Liver (tissue), 8 donors: ENCODE measurements at regions not wholly inside any gene's neighbourhood (a gene's known extent, or its start where the extent isn't known, plus 50 kb on each side); places are given as distances from the start of the nearest gene placed in this dataset.

Experiments
- DNase-seq: peaks from one replicate; pipeline ENCODE4 v3.0.0-alpha.2; 2017; ENCODE audit warnings: low spot score
- H3K27ac ChIP-seq, 2 donors: one replicate each; pipeline ENCODE4 v1.7.0; 2013; ENCODE audit warnings: inconsistent platforms in 2 of 2, low read length in 2 of 2, control low read depth in 1 of 2, low read depth in 1 of 2, mild to moderate bottlenecking in 1 of 2
- H3K27me3 ChIP-seq, 4 donors: one replicate each; pipeline versions ENCODE4 v1.6.1 to v1.7.0; 2013; ENCODE audit warnings: low read length in 3 of 4, inconsistent platforms in 1 of 4, mild to moderate bottlenecking in 1 of 4, moderate library complexity in 1 of 4; ENCODE audit not compliant: control insufficient read depth in 4 of 4, insufficient read depth in 4 of 4
- H3K36me3 ChIP-seq, 4 donors: one replicate each; pipeline versions ENCODE4 v1.6.1 to v1.7.0; 2013; ENCODE audit warnings: low read length in 3 of 4, mild to moderate bottlenecking in 3 of 4, low read depth in 1 of 4, moderate library complexity in 1 of 4; ENCODE audit not compliant: control insufficient read depth in 4 of 4, insufficient read depth in 3 of 4
- H3K4me1 ChIP-seq, 4 donors: one replicate each; pipeline versions ENCODE4 v1.6.1 to v1.7.0; 2013; ENCODE audit warnings: low read length in 3 of 4, mild to moderate bottlenecking in 3 of 4, moderate library complexity in 1 of 4; ENCODE audit not compliant: control insufficient read depth in 4 of 4, insufficient read depth in 4 of 4
- H3K4me3 ChIP-seq, 3 donors: one replicate each; pipeline versions ENCODE4 v1.6.1 to v1.7.0; 2013; ENCODE audit warnings: low read length in 3 of 3, control low read depth in 1 of 3, low read depth in 1 of 3, mild to moderate bottlenecking in 1 of 3
- H3K9ac ChIP-seq, 2 donors: one replicate each; pipeline ENCODE4 v1.7.0; 2013; ENCODE audit warnings: low read length in 2 of 2, mild to moderate bottlenecking in 2 of 2, moderate library complexity in 2 of 2, control low read depth in 1 of 2, low read depth in 1 of 2
- H3K9me3 ChIP-seq, 4 donors: one replicate each; pipeline versions ENCODE4 v1.6.1 to v1.7.0; 2013; ENCODE audit warnings: low read length in 3 of 4; ENCODE audit not compliant: control insufficient read depth in 4 of 4
- EGR1 ChIP-seq, 2 donors: IDR thresholded peaks; 2 replicates each; pipeline ENCODE4 v1.6.1; 2016 to 2018; ENCODE audit warnings: antibody characterized with exemption in 2 of 2, low read depth in 2 of 2
- FOXA1 ChIP-seq: IDR thresholded peaks from 2 replicates; pipeline ENCODE4 v1.6.1; 2016; ENCODE audit warnings: antibody characterized with exemption
- FOXA2 ChIP-seq: IDR thresholded peaks from 2 replicates; pipeline ENCODE4 v1.6.1; 2016; ENCODE audit warnings: antibody characterized with exemption
- GABPA ChIP-seq, 2 donors: IDR thresholded peaks in 1 of 2; conservative IDR thresholded peaks in 1 of 2; 2 replicates each; pipeline ENCODE4 v1.6.1; 2016; ENCODE audit warnings: antibody characterized with exemption in 2 of 2, mild to moderate bottlenecking in 1 of 2, moderate library complexity in 1 of 2
- HNF4A ChIP-seq, 2 donors: conservative IDR thresholded peaks; 2 replicates each; pipeline ENCODE4 v1.6.1; 2016; ENCODE audit warnings: antibody characterized with exemption in 2 of 2, mild to moderate bottlenecking in 2 of 2
- HNF4G ChIP-seq: IDR thresholded peaks from 2 replicates; pipeline ENCODE4 v1.6.1; 2016; ENCODE audit warnings: antibody characterized with exemption
- JUND ChIP-seq, 2 donors: IDR thresholded peaks; 2 replicates each; pipeline ENCODE4 v1.6.1; 2016; ENCODE audit warnings: antibody characterized with exemption in 2 of 2
- MAX ChIP-seq: IDR thresholded peaks from 2 replicates; pipeline ENCODE4 v1.6.1; 2016; ENCODE audit warnings: antibody characterized with exemption
- NR2F2 ChIP-seq: IDR thresholded peaks from 2 replicates; pipeline ENCODE4 v1.6.1; 2016; ENCODE audit warnings: antibody characterized with exemption
- RAD21 ChIP-seq, 2 donors: IDR thresholded peaks; 2 replicates each; pipeline ENCODE4 v1.6.1; 2016; ENCODE audit warnings: antibody characterized with exemption in 2 of 2, mild to moderate bottlenecking in 2 of 2
- REST ChIP-seq: IDR thresholded peaks from 2 replicates; pipeline ENCODE4 v1.6.1; 2016; ENCODE audit warnings: antibody characterized with exemption, mild to moderate bottlenecking
- RXRA ChIP-seq, 2 donors: IDR thresholded peaks; 2 replicates each; pipeline ENCODE4 v1.6.1; 2017 to 2018; ENCODE audit warnings: antibody characterized with exemption in 2 of 2, mild to moderate bottlenecking in 1 of 2
- SP1 ChIP-seq: IDR thresholded peaks from 2 replicates; pipeline ENCODE4 v1.6.1; 2018; ENCODE audit warnings: antibody characterized with exemption, mild to moderate bottlenecking
- TAF1 ChIP-seq: conservative IDR thresholded peaks from 2 replicates; pipeline ENCODE4 v1.6.1; 2016; ENCODE audit warnings: antibody characterized with exemption, mild to moderate bottlenecking
- YY1 ChIP-seq: IDR thresholded peaks from 2 replicates; pipeline ENCODE4 v1.6.1; 2016; ENCODE audit warnings: antibody characterized with exemption, mild to moderate bottlenecking
- ZBTB33 ChIP-seq: IDR thresholded peaks from 2 replicates; pipeline ENCODE4 v1.6.1; 2016; ENCODE audit warnings: antibody characterized with exemption
- WGBS: extraction: QIAGEN DNeasy Blood & Tissue Kit; methylation state at CpG from one replicate; pipeline ENCODE4 v1.1.7; 2013; 5-methylcytosine and 5-hydroxymethylcytosine counted together
- TF ChIP-seq, protein P1 (sequence below): IDR thresholded peaks from 2 replicates; pipeline ENCODE4 v1.6.1; 2016; ENCODE audit warnings: antibody characterized with exemption
- TF ChIP-seq, protein P2 (sequence below): fragments of 150-350 bp; IDR thresholded peaks from 2 replicates; pipeline ENCODE4 v1.5.1; 2017; ENCODE audit warnings: improper control_type of control experiment, low read depth, low read length; ENCODE audit not compliant: missing input control
- donor health status: healthy.
- donor health status: healthy.
- donor health status: healthy.
- donor health status: healthy.
- donor health status: healthy.

- TF ChIP-seq HNF4G = no peak
- TF ChIP-seq, protein P1, sequence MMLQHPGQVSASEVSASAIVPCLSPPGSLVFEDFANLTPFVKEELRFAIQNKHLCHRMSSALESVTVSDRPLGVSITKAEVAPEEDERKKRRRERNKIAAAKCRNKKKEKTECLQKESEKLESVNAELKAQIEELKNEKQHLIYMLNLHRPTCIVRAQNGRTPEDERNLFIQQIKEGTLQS = no peak
- TF ChIP-seq GABPA (IDR thresholded peaks at IDR 0.05 in 1 of 2, conservative IDR thresholded peaks at IDR 0.05 in 1 of 2) = no peak
- TF ChIP-seq EGR1 (IDR thresholded peaks at IDR 0.05; ENCODE audit: low read depth in 2 of 2) = no peak
Measured at GRCh38 chr10:131746785-131747184, 154.0 kb upstream of the PPP2R2D start (continued).

DNA sequence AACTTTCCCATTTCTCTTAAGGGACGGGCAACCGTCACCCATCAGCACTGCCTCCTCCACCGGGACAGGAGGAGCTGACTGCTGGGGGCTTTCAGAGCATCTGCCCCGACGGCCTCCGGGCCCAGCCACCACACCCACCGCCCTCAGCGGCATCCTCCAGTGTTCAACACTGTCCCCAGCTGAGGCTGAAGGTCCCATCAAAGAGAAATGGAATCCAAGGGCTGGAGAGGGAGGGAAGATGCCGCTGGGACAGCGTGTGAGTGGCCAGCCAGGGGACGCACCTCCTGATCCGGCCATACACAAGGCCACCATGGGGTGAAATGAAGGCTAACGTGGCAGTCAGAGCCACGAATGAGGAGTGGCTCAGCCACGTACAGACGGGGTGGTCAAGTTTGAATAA lies 153.6 kb upstream of the PPP2R2D start:
- no peaks in the 10 kb centered on the region for H3K36me3 ChIP-seq
- H3K9me3 ChIP-seq = no peaks in the 10 kb centered on the region
- 89% methylated on average over 16 of the region's 16 CpGs for WGBS
- no peak overlapping the region for H3K9ac ChIP-seq
- TF ChIP-seq HNF4A (conservative IDR thresholded peaks at IDR 0.05) = no peak
- H3K4me3 ChIP-seq = no peak overlapping the region
- no peak for DNase-seq
- peaks cover 0 to 8% (median 5%) of the 10 kb centered on the region in 4 donors for H3K4me1 ChIP-seq
- H3K27me3 ChIP-seq = no peaks in the 10 kb centered on the region
- no peak overlapping the region for H3K27ac ChIP-seq

GRCh38 chr10:131747791-131748190 lies 153.0 kb upstream of the PPP2R2D start:
- Histone ChIP-seq H3K4me1 (peaks cover 0 to 8% (median 5%) of the 10 kb centered on the region in 4 donors), H3K27ac (no peak overlapping the region), H3K9me3 (no peaks in the 10 kb centered on the region), H3K4me3 (no peak overlapping the region), H3K9ac (no peak overlapping the region), H3K36me3 (no peaks in the 10 kb centered on the region), H3K27me3 (no peaks in the 10 kb centered on the region)
- TF ChIP-seq RXRA (IDR thresholded peaks at IDR 0.05) (no peak), REST (no peak), TAF1 (no peak), RAD21 (IDR thresholded peaks at IDR 0.05) (no peak), YY1 (no peak), SP1 (no peak), EGR1 (IDR thresholded peaks at IDR 0.05; ENCODE audit: low read depth in 2 of 2) (no peak), HNF4G (no peak), MAX (no peak), GABPA (IDR thresholded peaks at IDR 0.05 in 1 of 2, conservative IDR thresholded peaks at IDR 0.05 in 1 of 2) (no peak), ZBTB33 (no peak), HNF4A (conservative IDR thresholded peaks at IDR 0.05) (no peak), FOXA2 (no peak), JUND (IDR thresholded peaks at IDR 0.05) (no peak), NR2F2 (no peak), FOXA1 (no peak)
- TF ChIP-seq, protein P1 = no peak
- TF ChIP-seq, protein P2, sequence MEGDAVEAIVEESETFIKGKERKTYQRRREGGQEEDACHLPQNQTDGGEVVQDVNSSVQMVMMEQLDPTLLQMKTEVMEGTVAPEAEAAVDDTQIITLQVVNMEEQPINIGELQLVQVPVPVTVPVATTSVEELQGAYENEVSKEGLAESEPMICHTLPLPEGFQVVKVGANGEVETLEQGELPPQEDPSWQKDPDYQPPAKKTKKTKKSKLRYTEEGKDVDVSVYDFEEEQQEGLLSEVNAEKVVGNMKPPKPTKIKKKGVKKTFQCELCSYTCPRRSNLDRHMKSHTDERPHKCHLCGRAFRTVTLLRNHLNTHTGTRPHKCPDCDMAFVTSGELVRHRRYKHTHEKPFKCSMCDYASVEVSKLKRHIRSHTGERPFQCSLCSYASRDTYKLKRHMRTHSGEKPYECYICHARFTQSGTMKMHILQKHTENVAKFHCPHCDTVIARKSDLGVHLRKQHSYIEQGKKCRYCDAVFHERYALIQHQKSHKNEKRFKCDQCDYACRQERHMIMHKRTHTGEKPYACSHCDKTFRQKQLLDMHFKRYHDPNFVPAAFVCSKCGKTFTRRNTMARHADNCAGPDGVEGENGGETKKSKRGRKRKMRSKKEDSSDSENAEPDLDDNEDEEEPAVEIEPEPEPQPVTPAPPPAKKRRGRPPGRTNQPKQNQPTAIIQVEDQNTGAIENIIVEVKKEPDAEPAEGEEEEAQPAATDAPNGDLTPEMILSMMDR = no peak
- 96% methylated on average over 11 of the region's 11 CpGs for WGBS
- no peak for DNase-seq
